22Rv1 (cell line): ENCODE measurements at regions not wholly inside any gene's neighbourhood (a gene's known extent, or its start where the extent isn't known, plus 50 kb on each side); places are given as distances from the start of the nearest gene placed in this dataset.

ENCODE experiments used
- ZFX ChIP-seq: fragments of 450-650 bp; IDR thresholded peaks from 2 replicates; pipeline ENCODE4 v1.6.1; 2017; ENCODE audit warnings: antibody characterized with exemption, borderline replicate concordance
- TF ChIP-seq, protein P1 (sequence below): fragments of 450-650 bp; IDR thresholded peaks from 2 replicates; pipeline ENCODE4 v1.5.1; 2017; ENCODE audit warnings: mild to moderate bottlenecking

DNA sequence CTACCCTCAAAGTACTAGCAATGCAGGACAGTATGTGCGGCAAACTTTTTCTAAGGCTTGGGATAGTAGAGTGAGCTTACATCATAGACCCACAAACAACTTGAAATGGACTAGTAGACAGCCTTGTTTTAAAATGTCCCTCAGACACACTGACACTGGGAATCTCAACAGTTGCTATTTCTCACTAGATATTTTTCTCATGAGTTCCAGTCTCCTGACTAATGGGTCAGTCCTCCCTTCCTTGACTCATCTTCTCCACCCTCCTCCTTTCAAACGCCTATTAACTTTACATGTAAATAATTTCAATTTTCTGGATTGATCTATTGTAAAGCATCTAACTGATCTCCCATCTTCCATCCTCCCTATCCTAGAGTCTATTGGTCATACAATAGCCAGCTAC lies 308.3 kb upstream of the PREP start:
- TF ChIP-seq, protein P1, sequence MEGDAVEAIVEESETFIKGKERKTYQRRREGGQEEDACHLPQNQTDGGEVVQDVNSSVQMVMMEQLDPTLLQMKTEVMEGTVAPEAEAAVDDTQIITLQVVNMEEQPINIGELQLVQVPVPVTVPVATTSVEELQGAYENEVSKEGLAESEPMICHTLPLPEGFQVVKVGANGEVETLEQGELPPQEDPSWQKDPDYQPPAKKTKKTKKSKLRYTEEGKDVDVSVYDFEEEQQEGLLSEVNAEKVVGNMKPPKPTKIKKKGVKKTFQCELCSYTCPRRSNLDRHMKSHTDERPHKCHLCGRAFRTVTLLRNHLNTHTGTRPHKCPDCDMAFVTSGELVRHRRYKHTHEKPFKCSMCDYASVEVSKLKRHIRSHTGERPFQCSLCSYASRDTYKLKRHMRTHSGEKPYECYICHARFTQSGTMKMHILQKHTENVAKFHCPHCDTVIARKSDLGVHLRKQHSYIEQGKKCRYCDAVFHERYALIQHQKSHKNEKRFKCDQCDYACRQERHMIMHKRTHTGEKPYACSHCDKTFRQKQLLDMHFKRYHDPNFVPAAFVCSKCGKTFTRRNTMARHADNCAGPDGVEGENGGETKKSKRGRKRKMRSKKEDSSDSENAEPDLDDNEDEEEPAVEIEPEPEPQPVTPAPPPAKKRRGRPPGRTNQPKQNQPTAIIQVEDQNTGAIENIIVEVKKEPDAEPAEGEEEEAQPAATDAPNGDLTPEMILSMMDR = no peak
- TF ChIP-seq ZFX = no peak
